CD4-positive, alpha-beta memory T cell (primary cell): ENCODE measurements at regions not wholly inside any gene's neighbourhood (a gene's known extent, or its start where the extent isn't known, plus 50 kb on each side); places are given as distances from the start of the nearest gene placed in this dataset.
A peak's percentile ranks its signal among the peaks of the same experiment; 100 is the strongest.

ENCODE experiments used
- CTCF ChIA-PET: fragments of 350-600 bp; sonication (Branson Sonifier 250); formaldehyde crosslinking; loops from one replicate; lab custom pipeline; 2021; ENCODE audit warnings: inconsistent platforms; ENCODE audit not compliant: partially characterized antibody; lab: Charles Lee
- POLR2A ChIA-PET: fragments of 350-600 bp; sonication (Branson Sonifier 250); formaldehyde crosslinking; loops from one replicate; lab custom pipeline; 2021; ENCODE audit not compliant: partially characterized antibody; lab: Charles Lee
- DNase-seq, 5 donors: peaks; one replicate each; pipeline versions ENCODE4 v3.0.0 to v3.0.0-alpha.2; 2020 to 2022; ENCODE audit warnings: mixed read lengths in 1 of 5
- H3K27ac ChIP-seq: one replicate; pipeline ENCODE4 v1.7.0; 2013; ENCODE audit warnings: low read depth, low read length
- H3K27me3 ChIP-seq: 2 replicates; pipeline ENCODE4 v1.7.0; 2013; ENCODE audit warnings: mild to moderate bottlenecking, low read length, moderate library complexity; ENCODE audit not compliant: insufficient read depth
- H3K36me3 ChIP-seq: 2 replicates; pipeline ENCODE4 v1.7.0; 2013; ENCODE audit warnings: mild to moderate bottlenecking, low read length, moderate library complexity; ENCODE audit not compliant: insufficient read depth
- H3K4me1 ChIP-seq: 2 replicates; pipeline ENCODE4 v1.7.0; 2013; ENCODE audit warnings: mild to moderate bottlenecking, low read length, moderate library complexity; ENCODE audit not compliant: insufficient read depth
- H3K4me3 ChIP-seq, 2 donors: one replicate each; pipeline ENCODE4 v1.7.0; 2013; ENCODE audit warnings: low read length in 2 of 2, mild to moderate bottlenecking in 1 of 2
- H3K9me3 ChIP-seq, 2 donors: one replicate each; pipeline ENCODE4 v1.7.0; 2013; ENCODE audit warnings: low read length in 2 of 2, control low read depth in 1 of 2; ENCODE audit not compliant: control insufficient read depth in 1 of 2
- H3K27ac Mint-ChIP-seq, 7 donors: one replicate each; pipeline ENCODE4 v1.8.0; 2020 to 2021; ENCODE audit warnings: mixed read lengths in 7 of 7, mild to moderate bottlenecking in 6 of 7, inconsistent platforms in 3 of 7, moderate library complexity in 3 of 7
- H3K27me3 Mint-ChIP-seq, 2 donors: one replicate each; pipeline ENCODE4 v1.8.0; 2020 to 2021; ENCODE audit warnings: mixed read lengths in 2 of 2
- H3K36me3 Mint-ChIP-seq, 2 donors: one replicate each; pipeline ENCODE4 v1.8.0; 2020 to 2021; ENCODE audit warnings: mixed read lengths in 2 of 2, inconsistent platforms in 1 of 2, mild to moderate bottlenecking in 1 of 2
- H3K4me1 Mint-ChIP-seq, 4 donors: one replicate each; pipeline ENCODE4 v1.8.0; 2020 to 2021; ENCODE audit warnings: mixed read lengths in 4 of 4, mild to moderate bottlenecking in 1 of 4
- H3K4me3 Mint-ChIP-seq, 8 donors: one replicate each; pipeline ENCODE4 v1.8.0; 2020 to 2021; ENCODE audit warnings: mixed read lengths in 8 of 8, mild to moderate bottlenecking in 7 of 8, moderate library complexity in 6 of 8, inconsistent platforms in 3 of 8
- H3K9me3 Mint-ChIP-seq, 8 donors: one replicate each; pipeline ENCODE4 v1.8.0; 2020 to 2021; ENCODE audit warnings: mixed read lengths in 8 of 8, mild to moderate bottlenecking in 5 of 8, inconsistent platforms in 3 of 8, moderate library complexity in 1 of 8
- intact Hi-C: fragments of 100-400 bp; cut with micrococcal nuclease; formaldehyde crosslinking; loops from one replicate; pipeline ENCODE4 v1.15.1; 2023

GRCh38 chr12:46470036-46470627, 97.6 kb upstream of the SLC38A2 start:
- POLR2A ChIA-PET: interaction anchor here (0.8 to 1.2 kb wide), 2 partner anchors 15 to 99 kb away, joined by 3 read pairs; no protein-coding TSS in a partner anchor
- peaks cover 9% of the 10 kb centered on the region for H3K4me1 ChIP-seq
- H3K27me3 Mint-ChIP-seq: no peaks in the 10 kb centered on the region
- H3K4me1 Mint-ChIP-seq: peaks cover 9 to 15% (median 11%) of the 10 kb centered on the region in 4 donors
- no peak overlapping the region for H3K27ac ChIP-seq
- intact Hi-C loops: no loop called here
- no peaks in the 10 kb centered on the region for H3K9me3 ChIP-seq
- H3K4me3 Mint-ChIP-seq: peak overlapping the region in 7 of 8 donors; percentile 32 to 55 (median 42)
- peak overlapping the region in 6 of 7 donors; percentile 11 to 84 (median 55) for H3K27ac Mint-ChIP-seq
- H3K36me3 ChIP-seq: no peaks in the 10 kb centered on the region
- peak in 3 of 5 donors; percentile 14 to 22 (median 19) for DNase-seq
- peaks cover 0 to 4% of the 10 kb centered on the region in 2 donors for H3K36me3 Mint-ChIP-seq
- no peak overlapping the region for H3K4me3 ChIP-seq
- no peaks in the 10 kb centered on the region for H3K27me3 ChIP-seq
- CTCF ChIA-PET: interaction anchor here (1.1 to 1.2 kb wide), 2 partner anchors 11 to 345 kb away, joined by 4 read pairs; no protein-coding TSS in a partner anchor
- peaks cover 0 to 5% (median 0%) of the 10 kb centered on the region in 8 donors for H3K9me3 Mint-ChIP-seq

- no peak overlapping the region for H3K4me3 ChIP-seq
- Mint-ChIP-seq H3K4me3 (no peak overlapping the region), H3K4me1 (peaks cover 9 to 14% (median 10%) of the 10 kb centered on the region in 4 donors), H3K27me3 (no peaks in the 10 kb centered on the region), H3K9me3 (peaks cover 0 to 12% (median 0%) of the 10 kb centered on the region in 8 donors), H3K27ac (no peak overlapping the region), H3K36me3 (peaks cover 0 to 4% of the 10 kb centered on the region in 2 donors)
- no peak overlapping the region for H3K27ac ChIP-seq
- DNase-seq: no peak
- H3K27me3 ChIP-seq: no peaks in the 10 kb centered on the region
- H3K4me1 ChIP-seq: peaks cover 9% of the 10 kb centered on the region
- POLR2A ChIA-PET: no interaction called here
- H3K9me3 ChIP-seq: no peaks in the 10 kb centered on the region
- intact Hi-C loops: no loop called here
- CTCF ChIA-PET: interaction anchor here (0.6 kb wide), 1 partner anchor 19 kb away, joined by 3 read pairs; no protein-coding TSS in a partner anchor
- no peaks in the 10 kb centered on the region for H3K36me3 ChIP-seq
Observed at GRCh38 chr12:46468813-46469212, 96.2 kb upstream of the SLC38A2 start.

GRCh38 chr12:46468160-46468559, 95.6 kb upstream of the SLC38A2 start:
- Histone ChIP-seq H3K36me3 (no peaks in the 10 kb centered on the region), H3K4me3 (no peak overlapping the region), H3K27ac (no peak overlapping the region), H3K9me3 (no peaks in the 10 kb centered on the region), H3K27me3 (no peaks in the 10 kb centered on the region), H3K4me1 (peaks cover 9% of the 10 kb centered on the region)
- intact Hi-C loops: no loop called here
- no peak for DNase-seq
- Mint-ChIP-seq H3K4me3 (no peak overlapping the region), H3K9me3 (peaks cover 0 to 12% (median 0%) of the 10 kb centered on the region in 8 donors), H3K36me3 (peaks cover 0 to 4% of the 10 kb centered on the region in 2 donors), H3K27me3 (no peaks in the 10 kb centered on the region), H3K4me1 (peaks cover 7 to 10% (median 8%) of the 10 kb centered on the region in 4 donors), H3K27ac (no peak overlapping the region)
- CTCF ChIA-PET: interaction anchor here (0.6 kb wide), 1 partner anchor 20 kb away, joined by 3 read pairs; no protein-coding TSS in a partner anchor
- POLR2A ChIA-PET: no interaction called here

GRCh38 chr12:46465307-46465706, 92.7 kb upstream of the SLC38A2 start:
- no peak overlapping the region for H3K4me3 Mint-ChIP-seq
- H3K27ac Mint-ChIP-seq: no peak overlapping the region
- Histone ChIP-seq H3K27me3 (no peaks in the 10 kb centered on the region), H3K4me1 (peaks cover 20% of the 10 kb centered on the region), H3K4me3 (no peak overlapping the region), H3K36me3 (no peaks in the 10 kb centered on the region), H3K27ac (no peak overlapping the region), H3K9me3 (no peaks in the 10 kb centered on the region)
- ChIA-PET CTCF (no interaction called here), POLR2A (no interaction called here)
- intact Hi-C loops: no loop called here
- H3K4me1 Mint-ChIP-seq: peaks cover 19 to 23% (median 21%) of the 10 kb centered on the region in 4 donors
- peaks cover 0 to 4% of the 10 kb centered on the region in 2 donors for H3K36me3 Mint-ChIP-seq
- no peak for DNase-seq
- H3K9me3 Mint-ChIP-seq: peaks cover 0 to 12% (median 0%) of the 10 kb centered on the region in 8 donors
- no peaks in the 10 kb centered on the region for H3K27me3 Mint-ChIP-seq

- Mint-ChIP-seq H3K27me3 (no peaks in the 10 kb centered on the region), H3K9me3 (peaks cover 0 to 12% (median 0%) of the 10 kb centered on the region in 8 donors), H3K36me3 (peaks cover 0 to 4% of the 10 kb centered on the region in 2 donors), H3K4me3 (no peak overlapping the region), H3K4me1 (peaks cover 19 to 23% (median 21%) of the 10 kb centered on the region in 4 donors), H3K27ac (no peak overlapping the region)
- intact Hi-C loops: no loop called here
- ChIA-PET POLR2A (no interaction called here), CTCF (no interaction called here)
- Histone ChIP-seq H3K4me1 (peaks cover 20% of the 10 kb centered on the region), H3K27me3 (no peaks in the 10 kb centered on the region), H3K4me3 (no peak overlapping the region), H3K27ac (no peak overlapping the region), H3K36me3 (no peaks in the 10 kb centered on the region), H3K9me3 (no peaks in the 10 kb centered on the region)
- DNase-seq: no peak
Observed at GRCh38 chr12:46464863-46465262, 92.3 kb upstream of the SLC38A2 start.

GRCh38 chr12:46462641-46463355, 90.2 kb upstream of the SLC38A2 start:
- peaks cover 0 to 12% (median 0%) of the 10 kb centered on the region in 8 donors for H3K9me3 Mint-ChIP-seq
- peaks cover 34 to 39% (median 37%) of the 10 kb centered on the region in 4 donors for H3K4me1 Mint-ChIP-seq
- H3K36me3 Mint-ChIP-seq: peaks cover 0 to 4% of the 10 kb centered on the region in 2 donors
- no peak for DNase-seq
- ChIA-PET CTCF (no interaction called here), POLR2A (no interaction called here)
- Histone ChIP-seq H3K36me3 (no peaks in the 10 kb centered on the region), H3K27me3 (no peaks in the 10 kb centered on the region), H3K4me3 (no peak overlapping the region), H3K9me3 (no peaks in the 10 kb centered on the region), H3K27ac (no peak overlapping the region), H3K4me1 (peaks cover 36% of the 10 kb centered on the region)
- no peaks in the 10 kb centered on the region for H3K27me3 Mint-ChIP-seq
- intact Hi-C loops: no loop called here
- H3K27ac Mint-ChIP-seq: peak overlapping the region in 1 of 7 donors; percentile 50
- H3K4me3 Mint-ChIP-seq: no peak overlapping the region
